ENCODE measurements at regions not wholly inside any gene's neighbourhood (a gene's known extent, or its start where the extent isn't known, plus 50 kb on each side); places are given as distances from the start of the nearest gene placed in this dataset.
A peak's percentile ranks its signal among the peaks of the same experiment; 100 is the strongest.

DNA sequence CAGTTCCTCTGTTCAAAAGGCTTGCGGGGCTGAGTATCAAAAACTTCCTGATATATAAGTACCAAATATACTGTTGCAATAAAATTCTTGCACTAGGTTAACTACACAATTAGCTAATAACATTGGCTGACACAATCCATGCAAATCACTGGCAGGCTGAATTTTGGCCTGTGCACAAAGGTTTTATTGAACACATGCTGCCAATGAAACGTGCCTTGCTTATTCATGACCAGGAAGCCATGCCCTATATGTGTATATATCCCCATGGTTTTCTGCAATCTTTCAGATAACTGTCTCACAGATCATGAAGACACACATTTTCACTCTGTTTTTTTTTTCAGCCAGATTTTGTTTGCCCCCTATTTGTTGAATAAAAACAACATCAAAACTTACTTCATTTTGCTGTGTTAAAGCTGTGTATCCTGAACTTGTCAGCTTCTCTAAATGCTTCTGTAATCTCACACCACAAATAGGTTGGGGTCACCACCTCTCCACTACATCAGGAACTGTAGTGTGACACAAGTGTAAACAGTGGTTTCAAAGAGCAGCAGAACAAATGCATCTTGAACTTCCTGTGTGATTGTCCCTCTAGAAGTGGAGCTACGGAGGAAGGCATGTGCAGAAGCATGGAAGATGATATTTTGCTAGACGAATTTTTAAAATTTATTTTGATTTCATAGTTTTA is 920.7 kb upstream of the NR2F2 start:
- H3K23ac ChIP-seq (ENCODE audit: low read length) = no peak overlapping the region
- DNase-seq = no peak
- H4K12ac ChIP-seq (ENCODE audit: low read depth, low read length) = no peak overlapping the region
- H3K27ac ChIP-seq (ENCODE audit: low read depth, low read length) = no peak overlapping the region
- no peaks in the 10 kb centered on the region for H3K9me3 ChIP-seq (ENCODE audit: insufficient read depth, low read depth, low read length)
- no peak overlapping the region for H2BK120ac ChIP-seq (ENCODE audit: insufficient read depth, low read length, poor library complexity)
- no peak overlapping the region for H2AK5ac ChIP-seq (ENCODE audit: low read length)
- H3K9ac ChIP-seq (ENCODE audit: low read length) = no peak overlapping the region
- no peaks in the 10 kb centered on the region for H3K4me1 ChIP-seq (ENCODE audit: control insufficient read depth in 1 of 2, insufficient read depth in 2 of 2, low read length in 2 of 2)
- no peaks in the 10 kb centered on the region for H3K36me3 ChIP-seq (ENCODE audit: control insufficient read depth in 1 of 2, insufficient read depth in 2 of 2, low read length in 2 of 2)
- H3K79me2 ChIP-seq (ENCODE audit: control insufficient read depth, insufficient read depth, low read length, poor library complexity) = no peaks in the 10 kb centered on the region
- H4K8ac ChIP-seq (ENCODE audit: low read depth, low read length) = no peak overlapping the region
- H3K4ac ChIP-seq (ENCODE audit: low read depth, low read length) = no peak overlapping the region
- no peak overlapping the region for H3K18ac ChIP-seq (ENCODE audit: low read length)
- H3K79me1 ChIP-seq (ENCODE audit: low read length) = no peaks in the 10 kb centered on the region
- no peak overlapping the region for H3K4me3 ChIP-seq (ENCODE audit: low read depth, low read length)
- H4K91ac ChIP-seq (ENCODE audit: low read depth, low read length) = no peak overlapping the region
- H3K4me2 ChIP-seq (ENCODE audit: low read length) = no peak overlapping the region
- no peak overlapping the region for H2BK12ac ChIP-seq (ENCODE audit: low read length)
- no peak overlapping the region for H2AFZ ChIP-seq (ENCODE audit: insufficient read depth, low read length, poor library complexity)
- no CpG with 5 or more reads among the region's 4 CpGs for WGBS (ENCODE audit: extremely low coverage, insufficient coverage, insufficient read length)
- H3K27me3 ChIP-seq (ENCODE audit: insufficient read depth, low read length) = no peaks in the 10 kb centered on the region
- no peak overlapping the region for H3K14ac ChIP-seq (ENCODE audit: low read length)
- H2BK5ac ChIP-seq (ENCODE audit: low read depth, low read length, poor library complexity) = no peak overlapping the region

DNA sequence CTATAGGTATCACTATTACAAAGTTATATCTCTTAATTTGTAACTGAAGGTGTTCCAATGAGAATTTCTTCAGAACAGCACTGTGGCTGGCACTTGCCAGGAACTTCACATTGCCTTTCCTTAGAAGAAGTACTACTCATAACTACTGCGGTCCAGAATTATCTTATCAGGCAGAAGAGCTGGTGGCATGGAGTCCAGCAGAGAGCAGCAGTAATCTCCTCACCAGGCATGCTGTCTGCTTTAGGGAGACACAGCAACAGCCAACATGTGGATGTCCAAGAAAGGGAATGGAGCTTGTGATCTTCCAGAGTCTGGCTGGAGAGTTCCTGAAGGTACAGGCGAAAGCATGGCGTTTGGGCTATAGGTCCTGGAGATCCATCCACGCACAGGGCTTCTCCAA is 919.7 kb upstream of the NR2F2 start:
- Histone ChIP-seq H3K36me3 (ENCODE audit: control insufficient read depth in 1 of 2, insufficient read depth in 2 of 2, low read length in 2 of 2) (no peaks in the 10 kb centered on the region), H3K18ac (ENCODE audit: low read length) (no peak overlapping the region), H3K27me3 (ENCODE audit: insufficient read depth, low read length) (no peaks in the 10 kb centered on the region), H2BK12ac (ENCODE audit: low read length) (no peak overlapping the region), H3K79me2 (ENCODE audit: control insufficient read depth, insufficient read depth, low read length, poor library complexity) (no peaks in the 10 kb centered on the region), H4K12ac (ENCODE audit: low read depth, low read length) (no peak overlapping the region), H2AFZ (ENCODE audit: insufficient read depth, low read length, poor library complexity) (no peak overlapping the region), H3K79me1 (ENCODE audit: low read length) (no peaks in the 10 kb centered on the region), H3K4ac (ENCODE audit: low read depth, low read length) (no peak overlapping the region), H2BK5ac (ENCODE audit: low read depth, low read length, poor library complexity) (no peak overlapping the region), H4K8ac (ENCODE audit: low read depth, low read length) (no peak overlapping the region), H2BK120ac (ENCODE audit: insufficient read depth, low read length, poor library complexity) (no peak overlapping the region), H3K4me3 (ENCODE audit: low read depth, low read length) (no peak overlapping the region), H3K9me3 (ENCODE audit: insufficient read depth, low read depth, low read length) (no peaks in the 10 kb centered on the region), H4K91ac (ENCODE audit: low read depth, low read length) (no peak overlapping the region), H2AK5ac (ENCODE audit: low read length) (no peak overlapping the region), H3K4me2 (ENCODE audit: low read length) (no peak overlapping the region), H3K27ac (ENCODE audit: low read depth, low read length) (no peak overlapping the region), H3K14ac (ENCODE audit: low read length) (no peak overlapping the region), H3K4me1 (ENCODE audit: control insufficient read depth in 1 of 2, insufficient read depth in 2 of 2, low read length in 2 of 2) (no peaks in the 10 kb centered on the region), H3K9ac (ENCODE audit: low read length) (no peak overlapping the region), H3K23ac (ENCODE audit: low read length) (no peak overlapping the region)
- no CpG with 5 or more reads among the region's 4 CpGs for WGBS (ENCODE audit: extremely low coverage, insufficient coverage, insufficient read length)
- no peak for DNase-seq

DNA sequence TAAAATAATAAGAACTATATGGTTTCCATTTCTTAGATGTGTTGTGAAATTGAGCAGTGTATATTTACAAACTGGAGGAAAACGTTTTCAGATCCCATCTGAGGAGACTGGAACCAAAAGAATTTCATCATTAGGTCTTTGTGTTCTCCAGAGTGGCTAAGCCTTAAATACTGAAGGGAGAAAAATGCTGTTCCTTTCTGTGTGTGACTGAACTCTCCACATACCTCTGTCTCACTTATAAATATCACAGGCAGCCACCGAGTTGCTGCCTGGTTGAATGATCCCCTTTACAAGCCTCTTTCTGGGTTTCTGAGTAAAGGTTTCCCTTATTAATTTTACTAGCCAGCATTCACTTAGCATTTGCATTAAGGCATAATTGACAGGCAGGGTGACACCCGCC is 913.9 kb upstream of the NR2F2 start:
- H4K8ac ChIP-seq (ENCODE audit: low read depth, low read length) = no peak overlapping the region
- no peak overlapping the region for H3K4me3 ChIP-seq (ENCODE audit: low read depth, low read length)
- no peaks in the 10 kb centered on the region for H3K36me3 ChIP-seq (ENCODE audit: control insufficient read depth in 1 of 2, insufficient read depth in 2 of 2, low read length in 2 of 2)
- H4K12ac ChIP-seq (ENCODE audit: low read depth, low read length) = no peak overlapping the region
- H3K4me1 ChIP-seq (ENCODE audit: control insufficient read depth in 1 of 2, insufficient read depth in 2 of 2, low read length in 2 of 2) = no peaks in the 10 kb centered on the region
- peak in 1 of 2 donors; percentile 39 for DNase-seq
- no peak overlapping the region for H3K4ac ChIP-seq (ENCODE audit: low read depth, low read length)
- no peak overlapping the region for H3K4me2 ChIP-seq (ENCODE audit: low read length)
- no peak overlapping the region for H2BK5ac ChIP-seq (ENCODE audit: low read depth, low read length, poor library complexity)
- no peaks in the 10 kb centered on the region for H3K79me1 ChIP-seq (ENCODE audit: low read length)
- WGBS (ENCODE audit: extremely low coverage, insufficient coverage, insufficient read length) = no CpG with 5 or more reads among the region's 3 CpGs
- H3K18ac ChIP-seq (ENCODE audit: low read length) = no peak overlapping the region
- no peak overlapping the region for H3K14ac ChIP-seq (ENCODE audit: low read length)
- H4K91ac ChIP-seq (ENCODE audit: low read depth, low read length) = no peak overlapping the region
- no peak overlapping the region for H2BK120ac ChIP-seq (ENCODE audit: insufficient read depth, low read length, poor library complexity)
- H2AFZ ChIP-seq (ENCODE audit: insufficient read depth, low read length, poor library complexity) = no peak overlapping the region
- H3K23ac ChIP-seq (ENCODE audit: low read length) = no peak overlapping the region
- H3K9me3 ChIP-seq (ENCODE audit: insufficient read depth, low read depth, low read length) = peaks cover 3% of the 10 kb centered on the region
- H3K27me3 ChIP-seq (ENCODE audit: insufficient read depth, low read length) = no peaks in the 10 kb centered on the region
- no peak overlapping the region for H2BK12ac ChIP-seq (ENCODE audit: low read length)
- no peaks in the 10 kb centered on the region for H3K79me2 ChIP-seq (ENCODE audit: control insufficient read depth, insufficient read depth, low read length, poor library complexity)
- no peak overlapping the region for H3K9ac ChIP-seq (ENCODE audit: low read length)
- no peak overlapping the region for H3K27ac ChIP-seq (ENCODE audit: low read depth, low read length)
- H2AK5ac ChIP-seq (ENCODE audit: low read length) = no peak overlapping the region

DNA sequence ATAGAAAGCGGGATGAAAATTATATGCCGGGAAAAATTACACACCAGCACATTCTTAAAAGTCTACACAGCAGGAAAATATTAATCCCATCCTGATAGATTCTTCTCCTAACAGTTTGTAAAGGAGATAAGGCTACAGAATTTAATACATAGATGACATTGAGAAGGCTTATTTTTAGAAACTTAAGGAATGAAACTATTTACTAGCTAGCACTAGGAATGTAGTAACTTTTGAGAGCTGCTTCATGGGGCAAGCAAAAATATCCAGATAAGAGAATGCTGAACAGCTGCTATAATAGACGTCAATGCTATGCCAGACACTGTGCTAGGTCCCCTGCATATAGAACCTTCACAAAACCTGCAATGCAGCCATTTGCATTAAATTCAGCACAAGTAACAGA is 912.7 kb upstream of the NR2F2 start:
- H2BK120ac ChIP-seq (ENCODE audit: insufficient read depth, low read length, poor library complexity) = no peak overlapping the region
- no peak overlapping the region for H3K9ac ChIP-seq (ENCODE audit: low read length)
- no peaks in the 10 kb centered on the region for H3K27me3 ChIP-seq (ENCODE audit: insufficient read depth, low read length)
- no peak overlapping the region for H2AK5ac ChIP-seq (ENCODE audit: low read length)
- no peak overlapping the region for H4K91ac ChIP-seq (ENCODE audit: low read depth, low read length)
- H2BK12ac ChIP-seq (ENCODE audit: low read length) = no peak overlapping the region
- H3K36me3 ChIP-seq (ENCODE audit: control insufficient read depth in 1 of 2, insufficient read depth in 2 of 2, low read length in 2 of 2) = no peaks in the 10 kb centered on the region
- no peak overlapping the region for H3K4me3 ChIP-seq (ENCODE audit: low read depth, low read length)
- WGBS (ENCODE audit: extremely low coverage, insufficient coverage, insufficient read length) = no CpG with 5 or more reads among the region's 3 CpGs
- DNase-seq = peak in 1 of 2 donors; percentile 37
- no peak overlapping the region for H3K18ac ChIP-seq (ENCODE audit: low read length)
- H3K9me3 ChIP-seq (ENCODE audit: insufficient read depth, low read depth, low read length) = peaks cover 3% of the 10 kb centered on the region
- H4K8ac ChIP-seq (ENCODE audit: low read depth, low read length) = no peak overlapping the region
- no peaks in the 10 kb centered on the region for H3K79me2 ChIP-seq (ENCODE audit: control insufficient read depth, insufficient read depth, low read length, poor library complexity)
- H3K4me1 ChIP-seq (ENCODE audit: control insufficient read depth in 1 of 2, insufficient read depth in 2 of 2, low read length in 2 of 2) = no peaks in the 10 kb centered on the region
- no peak overlapping the region for H3K23ac ChIP-seq (ENCODE audit: low read length)
- no peaks in the 10 kb centered on the region for H3K79me1 ChIP-seq (ENCODE audit: low read length)
- H3K4ac ChIP-seq (ENCODE audit: low read depth, low read length) = no peak overlapping the region
- H2AFZ ChIP-seq (ENCODE audit: insufficient read depth, low read length, poor library complexity) = no peak overlapping the region
- no peak overlapping the region for H3K27ac ChIP-seq (ENCODE audit: low read depth, low read length)
- H3K14ac ChIP-seq (ENCODE audit: low read length) = no peak overlapping the region
- H4K12ac ChIP-seq (ENCODE audit: low read depth, low read length) = no peak overlapping the region
- no peak overlapping the region for H3K4me2 ChIP-seq (ENCODE audit: low read length)
- no peak overlapping the region for H2BK5ac ChIP-seq (ENCODE audit: low read depth, low read length, poor library complexity)

Data from trophoblast cell (in vitro differentiated cells and primary cell).